HG02763 (cell line): ENCODE measurements at regions not wholly inside any gene's neighbourhood (a gene's known extent, or its start where the extent isn't known, plus 50 kb on each side); places are given as distances from the start of the nearest gene placed in this dataset.
"Not testable (repeated sequence)": the region's sequence is repeated elsewhere in the genome, so short reads cannot be mapped to it uniquely, and the experiment has no call there.

ENCODE experiments used
- ATAC-seq: cut with Tn5 transposase; IDR thresholded peaks from one replicate; pipeline ENCODE4 v1.9.1; 2021; ENCODE audit warnings: mild to moderate bottlenecking, moderate library complexity; ENCODE audit not compliant: unreplicated experiment

DNA sequence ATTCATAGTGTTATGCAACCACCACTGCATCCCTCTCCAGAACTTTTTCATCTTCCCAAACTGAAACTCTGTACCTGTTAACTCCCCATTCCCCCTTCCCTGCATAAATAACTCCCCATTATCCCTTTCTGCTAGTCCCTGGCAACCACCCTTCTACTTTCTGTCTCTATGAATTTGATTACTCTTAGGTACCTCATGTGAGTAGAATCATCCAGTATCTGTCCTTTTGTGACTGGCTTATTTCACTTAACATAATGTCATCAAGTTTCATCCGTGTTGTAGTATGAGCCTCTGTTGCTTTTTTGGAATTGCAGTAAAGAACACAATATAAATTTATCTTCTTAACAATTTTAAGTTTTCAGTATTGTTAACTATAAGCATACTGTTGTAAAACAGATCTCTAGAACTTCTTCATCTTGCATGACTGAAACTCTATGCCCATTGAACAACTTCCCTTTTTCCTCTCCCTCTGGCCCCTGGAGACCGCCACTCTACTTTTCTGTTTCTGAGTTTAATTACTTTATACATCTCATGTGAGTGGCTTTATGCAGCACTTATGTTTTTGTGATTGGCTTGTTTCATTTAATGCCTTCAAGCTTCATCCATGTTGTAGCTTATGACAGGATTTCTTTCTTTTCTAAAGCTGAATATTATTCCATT is 87.3 kb upstream of the ABCC4 start:
- no peak for ATAC-seq

DNA sequence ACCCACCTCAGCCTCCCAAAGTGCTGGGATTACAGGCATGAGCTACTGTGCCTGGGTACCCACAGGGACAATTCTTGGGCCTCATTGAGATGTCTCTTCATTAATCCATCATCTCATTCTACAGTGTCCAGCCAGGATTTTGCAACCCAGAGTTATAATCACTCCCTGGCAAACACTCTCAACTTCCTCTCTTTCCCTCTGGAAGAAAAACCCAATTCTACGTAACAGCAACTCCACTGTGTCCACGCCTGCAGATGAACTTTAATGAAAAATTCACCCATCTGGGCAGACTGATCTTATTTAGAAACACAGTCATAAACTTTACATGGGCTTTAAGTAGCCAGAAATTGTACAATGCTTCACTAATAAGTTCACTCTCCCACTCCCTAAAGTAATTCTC is 90.1 kb upstream of the ABCC4 start:
- ATAC-seq: no peak

DNA sequence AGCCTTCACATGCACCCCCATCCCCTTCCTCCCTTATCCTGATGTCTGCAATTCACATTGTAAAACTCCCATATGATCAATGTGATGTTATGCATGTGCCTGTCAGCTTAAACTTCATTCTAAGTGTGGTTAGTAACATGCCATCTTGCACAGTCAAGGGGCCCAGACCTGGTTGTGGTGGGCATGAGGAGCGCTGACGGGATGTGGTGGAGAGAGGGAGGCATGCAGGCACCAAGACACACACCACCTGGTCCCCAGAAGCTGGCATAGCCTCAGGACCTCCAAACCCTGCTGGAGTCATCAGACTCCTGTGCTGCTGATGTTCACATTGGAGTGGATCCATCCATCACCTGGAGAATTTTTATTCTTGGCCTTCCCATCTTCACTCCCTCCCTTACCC is 90.5 kb upstream of the ABCC4 start:
- ATAC-seq: no peak

DNA sequence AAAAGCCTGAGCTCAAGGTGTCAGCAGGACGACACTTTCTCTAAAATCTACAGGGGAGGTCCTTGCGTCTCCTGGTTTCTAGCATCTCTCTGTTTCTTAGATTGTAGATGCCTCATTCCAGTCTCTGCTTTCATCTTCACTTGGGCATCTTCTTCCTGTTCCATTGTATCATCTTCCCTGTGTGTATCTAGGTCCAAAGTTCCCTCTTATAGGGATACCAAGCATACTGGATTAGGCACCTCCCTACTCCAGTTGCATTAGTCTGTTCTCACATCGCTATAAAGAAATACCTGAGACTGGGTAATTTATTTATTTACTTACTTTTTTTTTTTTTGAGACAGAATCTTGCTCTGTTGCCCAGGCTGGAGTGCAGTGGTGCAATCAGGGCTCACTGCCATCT is 91.3 kb upstream of the ABCC4 start:
- no peak for ATAC-seq

DNA sequence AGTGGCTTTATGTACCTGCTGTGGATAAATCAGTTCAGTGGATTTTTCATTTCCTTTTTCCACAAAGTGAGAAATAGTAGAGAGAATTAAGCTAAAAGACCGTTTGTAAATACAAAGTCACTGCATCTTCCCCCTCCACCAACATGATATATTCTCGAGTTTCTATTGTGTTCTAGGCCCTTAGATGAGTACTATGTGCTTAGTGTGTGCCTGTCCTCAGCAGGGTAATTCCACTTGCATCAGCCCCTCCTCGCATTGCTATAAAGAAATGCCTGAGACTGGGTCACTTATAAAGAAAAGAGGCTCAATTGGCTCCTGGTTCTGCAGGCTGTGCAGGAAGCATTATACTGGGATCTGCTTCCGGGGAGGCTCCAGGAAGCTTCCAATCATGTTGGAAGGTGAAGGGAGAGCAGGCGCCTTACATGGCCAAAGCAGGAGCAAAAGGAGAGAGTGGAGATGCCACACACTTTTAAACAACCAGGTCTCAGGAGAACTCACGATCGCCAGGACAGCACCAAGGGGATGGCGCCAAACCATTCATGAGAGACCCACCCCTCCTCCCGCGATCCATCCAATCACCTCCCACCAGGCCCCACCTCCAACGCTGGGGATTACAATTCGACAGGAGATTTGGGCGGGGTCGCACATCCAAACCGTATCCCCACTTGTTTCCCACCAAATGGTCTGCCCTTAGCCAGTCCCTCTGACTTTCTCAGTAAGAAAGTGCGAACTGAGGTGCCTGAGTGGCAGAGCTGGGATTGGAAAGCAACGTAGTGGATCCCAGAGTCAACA is 102.3 kb upstream of the ABCC4 start:
- ATAC-seq: peak; percentile 16

DNA sequence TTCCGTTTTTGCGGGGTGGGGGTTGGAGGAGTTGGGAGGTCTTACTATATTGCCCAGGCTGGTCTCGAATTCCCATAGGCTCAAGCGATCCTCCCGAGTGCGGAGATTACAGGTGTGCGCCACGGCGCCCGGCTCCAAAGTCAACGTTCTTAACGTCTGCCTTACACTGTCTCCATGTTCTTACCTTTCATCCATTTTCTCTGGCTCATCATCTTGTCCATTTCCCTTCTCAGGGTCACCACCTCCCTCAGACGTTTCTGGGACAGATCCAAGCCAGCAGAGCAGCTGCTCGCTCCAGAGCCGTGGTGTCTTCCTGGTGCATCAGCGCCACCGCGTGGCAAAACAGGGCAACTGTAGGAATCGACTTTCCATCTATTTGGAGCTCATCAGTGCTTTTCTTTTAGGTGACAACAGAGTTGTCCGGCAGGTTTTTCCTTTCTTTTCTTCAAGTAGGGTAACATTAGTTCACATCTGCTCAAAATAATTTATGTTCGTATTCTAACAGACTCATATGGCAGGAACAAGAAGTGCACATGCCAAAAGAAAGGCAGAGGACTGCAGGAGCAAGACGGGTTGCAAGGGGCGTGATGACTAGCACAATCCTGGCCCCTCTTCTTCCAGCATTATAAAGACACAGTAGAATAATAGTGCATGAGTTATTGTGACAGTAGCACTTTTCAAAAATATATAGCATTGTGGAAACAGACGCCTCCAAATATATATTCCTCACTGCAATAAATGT is 103.1 kb upstream of the ABCC4 start:
- peak; percentile 91 for ATAC-seq

DNA sequence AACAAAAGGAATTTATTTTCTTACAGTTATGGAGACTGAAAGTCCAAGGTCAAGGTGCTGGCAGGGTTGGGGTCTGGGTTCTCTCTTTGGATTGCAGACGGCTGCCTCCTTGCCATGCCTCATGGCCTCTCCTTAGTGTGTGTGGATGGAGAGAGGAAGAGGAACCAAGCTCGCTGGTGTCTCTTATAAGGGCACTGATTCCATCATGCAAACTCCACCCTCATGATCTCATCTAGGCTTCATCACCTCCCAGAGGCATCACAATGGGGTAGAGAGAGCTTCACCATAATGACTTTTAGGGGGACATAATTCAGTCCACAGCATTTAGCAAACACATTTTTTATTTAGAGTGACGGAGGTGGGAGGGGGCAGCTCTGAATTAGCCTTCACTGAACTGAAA is 104.9 kb upstream of the ABCC4 start:
- ATAC-seq: no peak

DNA sequence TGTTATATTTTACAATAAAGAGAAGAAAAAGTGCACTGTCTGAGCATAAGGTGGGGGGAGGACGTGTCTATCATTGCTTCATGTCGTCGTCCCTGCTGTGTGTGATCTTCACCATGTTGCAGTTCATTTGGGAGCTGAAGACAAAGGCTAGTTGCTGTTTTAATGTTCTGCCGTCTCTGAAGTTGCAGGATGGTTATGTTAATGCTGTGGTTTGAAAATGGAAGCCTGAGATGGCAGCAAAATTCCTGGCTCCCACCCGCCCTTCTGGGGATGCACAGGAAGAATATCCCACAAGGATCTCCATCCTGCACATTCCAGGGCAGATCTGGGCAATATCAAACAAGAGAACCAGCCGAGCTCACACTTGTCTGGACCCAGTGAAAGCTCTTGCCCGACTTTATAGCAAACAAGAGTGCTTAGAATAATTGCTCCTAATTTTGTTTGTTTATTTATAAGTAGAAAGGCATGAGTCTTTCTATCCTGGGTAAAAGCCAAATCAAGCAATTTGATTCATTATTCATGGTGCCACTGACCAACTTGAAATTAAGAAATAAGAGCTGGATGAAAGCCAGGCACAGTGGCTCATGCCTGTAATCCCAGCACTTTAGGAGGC is 110.3 kb upstream of the ABCC4 start:
- no peak for ATAC-seq

DNA sequence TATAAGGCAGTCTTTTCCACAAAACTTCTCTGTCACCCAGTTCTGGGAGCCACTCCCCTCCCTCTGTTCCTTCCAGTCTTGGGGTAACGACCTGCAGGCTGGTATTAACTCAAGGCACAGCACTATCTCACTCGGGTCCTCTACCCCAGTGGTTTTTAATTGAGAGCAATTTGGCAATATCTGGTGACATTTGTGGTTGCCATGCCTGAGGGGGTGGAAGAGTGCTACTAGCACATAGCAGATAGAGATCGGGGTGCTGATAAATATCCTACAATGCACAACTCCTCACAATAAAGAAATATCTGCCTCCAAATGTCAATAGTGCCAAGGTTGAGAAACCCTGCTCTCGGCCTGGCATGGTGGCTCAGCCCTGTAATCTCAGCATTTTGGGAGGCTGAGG is 117.7 kb upstream of the ABCC4 start:
- ATAC-seq: no peak

DNA sequence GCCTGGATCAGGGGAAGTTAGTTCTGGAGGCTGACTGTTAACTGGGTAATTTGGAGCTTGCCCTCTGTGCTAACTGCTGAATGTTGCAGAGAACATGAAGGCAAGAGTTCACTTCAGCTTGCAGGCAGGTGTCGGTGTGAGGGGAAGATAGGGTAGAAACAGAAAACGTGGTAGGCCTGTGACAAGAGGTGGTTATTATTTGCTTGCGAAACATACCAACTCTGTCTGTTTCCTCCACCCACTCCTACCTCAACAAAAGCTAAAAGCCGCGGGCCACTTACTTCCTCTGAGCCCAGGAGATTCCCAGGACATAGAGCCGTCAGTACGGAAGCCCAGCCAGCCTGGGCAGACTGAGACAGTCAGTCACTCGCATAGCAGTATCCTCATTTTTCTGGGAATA is 119.2 kb upstream of the ABCC4 start:
- ATAC-seq: peak; percentile 50

DNA sequence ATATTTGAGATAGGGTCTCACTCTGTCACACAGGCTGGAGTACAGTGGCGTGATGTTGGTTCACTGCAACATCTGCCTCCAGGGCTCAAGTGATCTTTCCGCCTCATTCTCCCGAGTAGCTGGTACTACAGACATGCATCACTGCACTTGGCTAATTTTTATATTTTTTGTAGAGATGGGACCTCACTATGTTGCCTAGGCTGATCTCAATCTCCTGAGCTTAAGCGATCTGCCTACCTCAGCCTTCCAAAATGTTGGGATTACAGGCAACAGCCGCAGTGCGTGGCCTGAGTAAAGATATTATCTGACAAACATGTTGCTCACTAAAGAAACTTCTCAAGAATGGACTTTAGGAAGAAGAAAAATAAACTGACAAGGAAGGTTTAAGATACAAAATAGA is 125.4 kb upstream of the ABCC4 start:
- no peak for ATAC-seq

DNA sequence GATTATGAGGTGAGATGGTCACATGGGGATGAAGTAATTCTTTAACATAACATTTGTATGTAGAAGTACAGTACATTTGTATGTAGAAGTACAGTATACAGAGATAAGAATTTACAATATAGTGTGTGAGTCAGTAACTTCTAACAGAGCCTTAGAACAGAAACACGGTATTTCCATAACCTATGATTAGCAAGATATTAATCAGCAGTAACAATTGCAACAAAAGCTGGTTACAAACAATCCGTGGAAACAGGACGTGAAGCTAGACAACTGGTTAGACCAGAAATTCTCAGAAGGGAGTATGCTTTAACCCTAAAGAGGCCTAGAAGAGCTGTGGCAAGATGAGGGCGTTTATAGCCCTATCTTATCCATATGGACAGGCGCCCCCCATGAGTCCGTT is 122.0 kb upstream of the CLDN10 start:
- ATAC-seq: not testable (repeated sequence)

DNA sequence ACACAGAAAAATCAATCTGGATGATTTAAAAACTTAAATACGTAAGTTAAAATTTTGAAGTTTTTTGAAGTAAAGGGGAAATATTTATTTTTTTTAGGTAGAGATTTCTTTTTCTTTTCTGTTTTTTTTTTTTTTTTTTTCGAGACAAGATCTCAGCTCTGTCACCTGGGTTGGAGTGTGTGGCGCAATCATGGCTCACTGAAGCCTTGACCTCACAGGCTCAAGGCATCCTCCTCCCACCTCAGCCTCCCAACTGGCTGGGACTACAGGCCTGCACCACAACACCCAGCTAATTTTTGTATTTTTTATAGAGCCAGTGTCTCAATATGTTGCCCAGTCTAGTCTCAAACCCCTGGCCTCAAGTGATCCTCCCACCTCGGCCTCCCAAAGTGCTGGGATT is 120.4 kb upstream of the CLDN10 start:
- ATAC-seq: no peak

DNA sequence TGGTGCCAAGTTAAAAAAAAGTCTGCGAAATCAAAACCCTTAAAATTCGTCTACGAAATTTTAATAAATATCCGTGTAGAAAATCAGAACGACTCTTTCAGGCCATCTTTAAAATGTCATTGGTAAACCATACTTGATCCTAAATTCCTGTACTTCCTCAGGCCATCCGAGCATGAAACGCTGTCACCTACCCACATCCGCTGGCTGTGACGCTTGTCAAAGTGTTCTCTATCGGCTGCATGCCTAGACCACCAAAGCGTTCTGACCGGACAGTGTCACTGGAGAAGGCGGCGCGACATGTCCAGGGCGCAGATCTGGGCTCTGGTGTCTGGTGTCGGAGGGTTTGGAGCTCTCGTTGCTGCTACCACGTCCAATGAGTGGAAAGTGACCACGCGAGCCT is 119.0 kb upstream of the CLDN10 start:
- ATAC-seq: no peak

DNA sequence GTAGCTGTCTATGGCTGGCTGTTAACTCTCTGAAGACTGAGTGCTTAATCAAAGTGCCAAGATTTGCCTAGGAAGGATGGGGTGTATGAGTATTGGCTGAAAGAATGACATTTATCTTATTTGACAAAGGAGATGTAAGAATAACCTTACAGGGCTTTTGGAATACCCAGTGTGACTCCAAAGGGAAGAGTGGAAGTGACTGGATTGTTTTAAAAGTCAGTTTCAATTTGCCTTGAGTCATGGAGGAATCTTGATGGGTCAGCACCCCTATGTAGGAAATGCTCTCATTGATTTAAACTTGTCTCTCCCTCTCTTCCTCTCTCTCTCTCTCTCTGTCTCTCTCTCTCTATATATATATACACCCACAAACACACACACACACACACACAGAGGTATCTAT is 118.4 kb upstream of the CLDN10 start:
- ATAC-seq: no peak

DNA sequence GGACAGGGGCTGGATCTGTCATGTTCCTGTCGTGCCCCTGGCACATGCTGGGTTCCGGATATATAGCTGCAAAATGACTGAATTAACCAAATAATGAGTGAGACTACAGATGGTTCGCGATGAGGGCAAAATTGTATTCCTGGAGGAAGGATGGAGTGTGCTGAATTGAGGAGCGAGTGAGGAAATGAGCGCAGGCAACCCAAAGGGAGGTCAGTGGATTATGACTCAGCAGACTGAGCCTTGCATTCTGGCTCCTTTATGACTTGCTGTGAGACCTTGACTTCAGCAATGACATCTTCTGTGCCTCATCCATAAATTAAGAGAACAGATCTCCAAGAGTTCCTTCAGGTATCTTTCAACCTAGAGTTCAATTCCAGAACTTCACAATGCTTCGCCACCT is 115.0 kb upstream of the CLDN10 start:
- no peak for ATAC-seq

DNA sequence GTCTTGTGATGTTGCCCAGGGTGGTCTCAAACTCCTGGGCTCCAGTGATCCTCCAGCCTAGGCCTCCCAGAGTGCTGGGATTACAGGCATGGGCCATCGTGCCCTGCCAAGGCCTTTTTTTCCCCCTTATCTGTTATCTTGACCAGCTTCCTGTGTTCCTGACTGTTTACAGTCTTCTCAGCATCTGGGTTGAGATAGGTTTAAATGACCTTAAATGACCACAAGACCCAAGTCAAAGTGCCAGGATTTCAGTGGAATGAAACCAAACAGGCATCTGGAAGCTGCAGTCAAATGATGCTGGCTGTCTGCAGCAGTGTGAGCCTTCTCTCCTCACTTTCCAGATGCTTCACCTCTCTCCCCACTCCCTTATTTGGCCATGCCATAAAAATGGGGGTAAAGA is 114.2 kb upstream of the CLDN10 start:
- ATAC-seq: no peak

DNA sequence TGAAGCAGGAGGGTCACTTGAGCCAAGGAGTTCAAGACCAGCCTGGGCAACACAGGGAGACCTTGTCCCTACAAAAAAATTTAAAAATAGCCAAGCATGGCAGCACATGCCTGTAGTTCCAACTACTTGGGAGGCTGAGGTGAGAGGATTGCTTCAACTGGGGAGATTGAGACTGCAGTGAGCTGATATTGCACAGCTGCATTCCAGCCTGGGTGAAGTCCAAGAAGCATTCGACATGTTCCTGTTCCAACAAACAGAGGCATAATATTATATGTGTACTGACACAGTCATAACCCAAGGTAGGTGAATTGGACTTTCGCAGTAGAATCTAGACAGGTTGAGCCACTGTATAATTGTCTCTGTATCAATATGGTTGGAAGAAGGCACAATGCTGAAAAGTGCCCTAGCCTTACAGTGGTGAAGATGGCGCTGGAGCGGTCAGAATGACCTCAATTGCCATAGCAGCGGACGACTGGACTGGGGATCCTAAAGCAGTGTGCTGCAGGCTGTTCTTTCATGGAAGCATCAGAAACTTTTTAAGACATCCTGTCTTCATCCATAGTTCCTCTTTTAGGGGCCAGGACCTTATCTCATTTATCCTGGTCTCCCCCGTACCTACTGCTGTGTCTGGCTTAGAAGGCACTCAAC is 112.0 kb upstream of the CLDN10 start:
- no peak for ATAC-seq

DNA sequence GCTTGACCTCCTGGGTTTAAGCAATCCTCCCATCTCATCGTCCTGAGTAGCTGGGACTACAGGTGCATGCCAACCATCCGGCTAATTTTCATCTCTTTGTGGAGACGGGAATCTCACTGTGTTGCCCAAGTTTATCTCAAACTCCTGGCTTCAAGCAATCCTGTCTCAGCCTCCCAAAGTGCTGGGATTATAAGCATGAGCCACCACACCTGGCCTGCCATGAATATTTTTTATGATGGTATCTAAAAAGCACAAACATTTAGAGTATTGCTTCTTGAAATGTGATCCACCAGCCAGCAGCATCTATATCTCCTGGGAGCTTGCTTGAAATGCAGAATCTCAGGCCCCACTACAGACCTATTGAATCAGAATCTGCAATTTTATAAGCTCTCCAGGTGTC is 111.2 kb upstream of the CLDN10 start:
- ATAC-seq: no peak

DNA sequence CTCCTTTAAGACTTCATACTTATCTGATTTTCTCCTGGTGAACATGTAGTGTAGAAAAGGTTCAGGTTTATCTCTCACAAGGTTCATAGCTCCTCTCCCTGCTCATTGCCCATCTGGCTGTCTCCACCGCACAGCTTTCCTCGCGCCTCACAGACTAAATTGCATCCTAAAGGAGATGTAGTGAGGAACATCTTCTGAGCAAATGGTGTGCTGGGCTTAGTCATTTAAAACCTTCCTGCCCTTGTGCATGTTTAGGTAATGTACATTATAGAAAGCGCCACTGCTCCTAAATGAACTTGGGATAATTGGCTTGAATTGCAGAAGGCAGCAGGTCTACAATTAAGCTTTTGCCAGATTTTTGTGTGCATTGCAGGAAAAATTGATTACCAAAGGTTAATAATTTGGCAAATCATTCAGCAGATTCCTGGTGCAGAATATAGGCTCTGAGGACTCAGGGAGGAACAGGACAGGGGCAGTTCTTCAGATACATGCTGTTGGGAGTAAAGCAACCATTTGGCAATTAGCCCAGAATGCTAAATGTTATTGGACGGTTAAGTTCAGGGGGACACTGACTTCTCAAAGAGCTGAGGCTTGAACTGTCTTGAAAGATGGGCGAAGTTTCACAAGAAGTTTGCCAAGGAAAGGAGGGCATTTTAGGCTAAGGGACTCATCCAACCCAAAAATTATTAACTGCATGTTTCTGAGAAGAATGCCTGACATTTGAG is 108.4 kb upstream of the CLDN10 start:
- ATAC-seq: no peak
